KOPT-K1 (cell line): ENCODE measurements at regions not wholly inside any gene's neighbourhood (a gene's known extent, or its start where the extent isn't known, plus 50 kb on each side); places are given as distances from the start of the nearest gene placed in this dataset.

ENCODE experiments used
- H3K27ac ChIP-seq: fragments of 200-600 bp; sonication (generic); 2 replicates; pipeline ENCODE4 v1.5.1; 2016; ENCODE audit warnings: antibody characterized with exemption, mild to moderate bottlenecking, low read depth, low read length; ENCODE audit not compliant: poor library complexity, severe bottlenecking
- H3K36me3 ChIP-seq: fragments of 200-600 bp; sonication (generic); 2 replicates; pipeline ENCODE4 v1.5.1; 2017; ENCODE audit warnings: antibody characterized with exemption, mild to moderate bottlenecking, low read length, moderate library complexity; ENCODE audit not compliant: insufficient read depth
- H3K9me3 ChIP-seq: fragments of 200-600 bp; sonication (generic); 2 replicates; pipeline ENCODE4 v1.5.1; 2017; ENCODE audit warnings: antibody characterized with exemption, low read length, mild to moderate bottlenecking; ENCODE audit not compliant: insufficient read depth, poor library complexity, severe bottlenecking

DNA sequence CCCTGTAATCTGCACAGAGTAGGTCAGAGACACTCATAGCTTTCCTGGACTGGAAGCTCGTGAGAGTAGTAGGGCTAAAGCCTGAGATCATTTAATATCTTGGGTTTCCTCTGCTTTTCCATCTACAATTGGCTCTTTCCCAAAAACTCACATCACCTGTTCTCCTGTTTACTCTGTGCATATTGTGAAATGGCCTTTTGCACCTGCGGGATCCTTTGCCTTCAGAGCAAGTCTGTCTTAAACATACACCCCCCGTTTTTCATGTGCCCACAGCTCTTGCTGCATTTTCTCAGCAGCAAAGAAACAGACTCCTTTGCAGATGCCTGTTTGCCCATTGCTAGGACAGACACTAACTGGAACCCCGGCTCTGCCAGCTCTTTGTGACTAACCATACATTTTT, 608.3 kb upstream of the PCDH10 start:
- Histone ChIP-seq H3K36me3 (no peaks in the 10 kb centered on the region), H3K27ac (no peak overlapping the region), H3K9me3 (peaks cover 23% of the 10 kb centered on the region)

DNA sequence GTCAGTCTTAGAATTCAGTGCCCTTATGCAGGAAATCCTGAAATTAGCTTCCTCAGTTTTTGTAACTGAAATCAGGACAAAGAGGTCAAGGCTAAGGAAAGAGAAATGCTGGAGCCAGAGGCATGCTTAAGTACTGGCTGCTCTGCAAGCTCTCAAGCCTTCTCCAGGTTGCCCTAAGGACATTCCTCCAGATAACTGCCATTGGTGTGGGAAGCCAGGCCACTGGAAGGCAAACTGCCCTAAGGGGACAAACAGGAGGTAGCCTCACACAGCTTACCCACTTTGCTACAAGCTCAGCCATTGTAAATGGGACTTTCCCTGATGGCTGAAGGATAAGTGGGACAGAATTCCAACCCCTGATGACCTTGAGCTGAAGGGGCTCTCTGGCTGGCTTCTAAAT, 606.9 kb upstream of the PCDH10 start:
- peaks cover 23% of the 10 kb centered on the region for H3K9me3 ChIP-seq

GRCh38 chr4:132548463-132548862, 600.6 kb upstream of the PCDH10 start:
- peaks cover 9% of the 10 kb centered on the region for H3K9me3 ChIP-seq
- H3K27ac ChIP-seq = no peak overlapping the region
- H3K36me3 ChIP-seq = no peaks in the 10 kb centered on the region

More for the DNA sequence above, 606.9 kb upstream of the PCDH10 start:
- no peak overlapping the region for H3K27ac ChIP-seq
- no peaks in the 10 kb centered on the region for H3K36me3 ChIP-seq

DNA sequence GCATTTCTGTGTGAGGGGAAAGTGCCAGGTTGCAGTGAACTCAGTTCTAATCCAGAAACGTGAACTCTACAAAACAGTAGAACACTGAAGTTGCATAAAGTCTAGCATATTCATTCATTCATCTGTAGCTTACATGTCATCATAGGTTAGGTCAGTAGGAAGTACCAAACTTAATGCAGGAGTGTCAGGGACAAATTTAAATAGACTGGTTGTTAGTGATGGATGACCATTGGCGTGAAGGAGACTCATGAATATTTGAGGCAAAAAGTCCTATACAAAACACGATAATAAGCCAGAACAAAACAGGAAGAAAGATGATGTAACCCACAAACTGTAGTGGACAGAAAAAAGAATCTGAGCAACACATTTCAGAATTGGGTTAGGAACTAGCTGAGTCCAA, 592.8 kb upstream of the PCDH10 start:
- Histone ChIP-seq H3K27ac (no peak overlapping the region), H3K9me3 (no peaks in the 10 kb centered on the region), H3K36me3 (no peaks in the 10 kb centered on the region)

- no peaks in the 10 kb centered on the region for H3K36me3 ChIP-seq
- H3K27ac ChIP-seq = no peak overlapping the region
- H3K9me3 ChIP-seq = no peaks in the 10 kb centered on the region
Measured at GRCh38 chr4:132557660-132558059, 591.4 kb upstream of the PCDH10 start.

- Histone ChIP-seq H3K9me3 (no peaks in the 10 kb centered on the region), H3K27ac (no peak overlapping the region), H3K36me3 (no peaks in the 10 kb centered on the region)
Measured at GRCh38 chr4:132564920-132565319, 584.2 kb upstream of the PCDH10 start.

- Histone ChIP-seq H3K9me3 (no peaks in the 10 kb centered on the region), H3K27ac (no peak overlapping the region)
Measured at GRCh38 chr4:132565542-132565941, 583.6 kb upstream of the PCDH10 start.

GRCh38 chr4:132572210-132572609, 576.9 kb upstream of the PCDH10 start:
- no peak overlapping the region for H3K27ac ChIP-seq
- H3K9me3 ChIP-seq = no peaks in the 10 kb centered on the region
- no peaks in the 10 kb centered on the region for H3K36me3 ChIP-seq

More at GRCh38 chr4:132565542-132565941, 583.6 kb upstream of the PCDH10 start:
- H3K36me3 ChIP-seq = no peaks in the 10 kb centered on the region

DNA sequence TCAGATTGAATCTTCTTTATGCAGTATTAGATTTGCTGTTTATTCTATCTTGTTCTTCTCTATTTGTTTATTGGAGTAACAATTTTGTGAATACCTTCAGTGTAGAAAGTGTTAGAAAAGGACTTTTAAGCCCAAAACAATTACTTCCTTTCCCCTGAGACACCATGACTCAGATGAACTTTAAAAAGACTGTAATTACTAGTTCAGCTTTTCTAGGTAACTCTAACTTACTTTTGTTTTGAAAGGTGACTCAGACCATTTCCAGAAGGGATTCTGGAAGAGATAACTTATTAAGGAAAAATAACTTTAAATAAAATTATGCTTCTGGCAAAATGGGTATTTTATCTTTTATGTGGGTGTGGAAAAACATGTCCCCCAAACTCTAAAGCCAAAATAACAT, 561.5 kb upstream of the PCDH10 start:
- H3K27ac ChIP-seq = no peak overlapping the region
- H3K36me3 ChIP-seq = no peaks in the 10 kb centered on the region
- H3K9me3 ChIP-seq = peaks cover 11% of the 10 kb centered on the region

GRCh38 chr4:132592340-132592739, 556.8 kb upstream of the PCDH10 start:
- Histone ChIP-seq H3K27ac (no peak overlapping the region), H3K36me3 (no peaks in the 10 kb centered on the region)

DNA sequence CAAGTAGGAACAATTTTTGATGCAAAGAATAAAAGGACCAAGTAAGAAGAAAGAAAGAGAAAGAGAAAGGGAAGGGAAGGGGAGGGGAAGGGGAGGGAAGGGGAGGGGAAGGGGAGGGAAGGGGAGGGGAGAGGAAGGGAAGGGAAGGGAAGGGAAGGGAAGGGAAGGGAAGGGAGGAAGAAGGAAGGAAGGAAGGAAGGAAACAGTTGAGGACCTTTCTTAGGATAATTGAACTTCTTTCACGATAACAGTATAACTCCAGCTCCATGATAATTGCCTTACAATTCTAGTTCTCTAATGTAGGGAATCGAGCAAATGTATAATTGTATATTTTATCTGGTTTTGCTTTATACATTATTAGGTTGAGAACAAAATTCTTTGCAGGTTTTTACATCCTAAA, 556.2 kb upstream of the PCDH10 start:
- Histone ChIP-seq H3K9me3 (peaks cover 6% of the 10 kb centered on the region), H3K36me3 (no peaks in the 10 kb centered on the region), H3K27ac (no peak overlapping the region)

More at GRCh38 chr4:132592340-132592739, 556.8 kb upstream of the PCDH10 start:
- H3K9me3 ChIP-seq = peaks cover 6% of the 10 kb centered on the region

GRCh38 chr4:132593717-132594400, 555.2 kb upstream of the PCDH10 start:
- H3K27ac ChIP-seq = no peak overlapping the region
- peaks cover 6% of the 10 kb centered on the region for H3K9me3 ChIP-seq
- no peaks in the 10 kb centered on the region for H3K36me3 ChIP-seq

DNA sequence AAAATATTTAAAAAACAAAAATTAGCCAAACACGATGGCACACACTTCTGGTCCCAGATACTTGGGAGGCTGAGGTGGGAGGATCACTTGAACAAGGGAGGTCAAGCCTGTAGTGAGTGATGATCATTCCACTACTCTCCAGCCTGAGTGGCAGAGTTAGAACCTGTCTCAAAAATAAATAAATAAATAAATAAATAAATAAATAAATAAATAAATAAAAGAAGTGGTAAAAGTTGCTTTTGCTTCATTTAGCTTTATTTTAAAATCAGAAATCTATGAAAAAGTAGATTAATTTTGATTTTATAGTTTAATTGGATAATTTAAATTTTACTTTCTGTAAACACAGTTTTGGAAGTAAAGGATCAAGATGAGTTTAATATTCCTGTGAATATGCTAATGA, 552.9 kb upstream of the PCDH10 start:
- no peaks in the 10 kb centered on the region for H3K36me3 ChIP-seq

GRCh38 chr4:132605551-132605950, 543.5 kb upstream of the PCDH10 start:
- Histone ChIP-seq H3K9me3 (peaks cover 5% of the 10 kb centered on the region), H3K36me3 (no peaks in the 10 kb centered on the region)

More for the DNA sequence above, 552.9 kb upstream of the PCDH10 start:
- Histone ChIP-seq H3K9me3 (peaks cover under 1% of the 10 kb centered on the region), H3K27ac (no peak overlapping the region)

GRCh38 chr4:132614682-132615081, 534.4 kb upstream of the PCDH10 start:
- no peaks in the 10 kb centered on the region for H3K36me3 ChIP-seq
- peaks cover 22% of the 10 kb centered on the region for H3K9me3 ChIP-seq
- H3K27ac ChIP-seq = no peak overlapping the region

More at GRCh38 chr4:132605551-132605950, 543.5 kb upstream of the PCDH10 start:
- no peak overlapping the region for H3K27ac ChIP-seq

DNA sequence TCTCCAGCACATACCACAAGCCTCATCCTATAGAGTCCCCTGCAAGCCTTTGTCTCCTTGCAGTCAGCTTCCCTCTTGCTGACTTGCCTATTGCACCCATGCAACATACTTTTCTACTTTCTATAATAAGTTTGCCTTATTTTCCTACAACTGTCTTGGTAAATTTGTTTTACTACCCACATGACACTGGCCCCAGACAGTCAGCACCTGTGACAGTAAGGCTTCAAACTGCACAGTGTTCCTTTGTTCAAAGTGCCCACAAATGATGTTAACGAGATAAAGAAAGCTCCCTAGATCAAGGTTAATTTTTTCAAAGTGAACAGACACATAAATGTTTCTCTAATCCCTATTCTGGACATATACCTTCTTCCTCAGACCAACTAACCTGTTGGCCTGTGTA, 529.1 kb upstream of the PCDH10 start:
- Histone ChIP-seq H3K36me3 (no peaks in the 10 kb centered on the region), H3K9me3 (peaks cover 26% of the 10 kb centered on the region)

More for the DNA sequence above, 529.1 kb upstream of the PCDH10 start:
- H3K27ac ChIP-seq = peak overlapping the region; percentile 46
